ENCODE measurements at regions not wholly inside any gene's neighbourhood (a gene's known extent, or its start where the extent isn't known, plus 50 kb on each side); places are given as distances from the start of the nearest gene placed in this dataset.

DNA sequence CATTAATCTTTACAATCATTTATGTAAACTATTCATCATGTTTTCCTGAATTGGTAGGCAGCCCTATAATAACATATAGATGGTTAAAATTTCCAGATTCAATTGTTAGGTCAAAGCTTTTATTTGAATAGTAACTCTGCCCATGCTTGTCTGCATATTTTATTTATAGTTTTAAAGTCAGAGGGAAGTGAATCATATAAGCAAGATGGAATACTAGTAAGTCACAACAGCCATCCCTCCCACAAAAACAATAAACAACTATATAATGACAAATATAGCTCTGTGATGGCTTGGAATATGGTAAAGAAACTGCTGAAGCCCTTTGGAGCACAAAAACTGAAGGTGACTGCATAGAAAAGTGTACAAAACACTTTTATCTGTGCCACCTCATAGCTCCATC lies 156.3 kb upstream of the TMEM106B start:
- ChIA-PET POLR2A (no interaction called here), CTCF (interaction anchor here (0.8 to 1.8 kb wide), 3 partner anchors 15 to 29 kb away, joined by 3 to 4 read pairs (median 3); no protein-coding TSS in a partner anchor)
- no peak for DNase-seq (ENCODE audit: extremely low spot score)
- no peak for TF ChIP-seq CTCF (IDR thresholded peaks at IDR 0.05; ENCODE audit: control extremely low read depth, extremely low read depth, low read depth, missing control alignments)

GRCh38 chr7:12056381-12056780 lies 154.7 kb upstream of the TMEM106B start:
- DNase-seq (ENCODE audit: extremely low spot score): no peak
- ChIA-PET CTCF (interaction anchor here (1.8 to 1.9 kb wide), 2 partner anchors 10 to 16 kb away, joined by 4 read pairs; no protein-coding TSS in a partner anchor), POLR2A (no interaction called here)
- no peak for TF ChIP-seq CTCF (IDR thresholded peaks at IDR 0.05; ENCODE audit: control extremely low read depth, extremely low read depth, low read depth, missing control alignments)

- no peak for DNase-seq (ENCODE audit: extremely low spot score)
- POLR2A ChIA-PET: no interaction called here
- TF ChIP-seq CTCF (IDR thresholded peaks at IDR 0.05; ENCODE audit: control extremely low read depth, extremely low read depth, low read depth, missing control alignments): no peak
- CTCF ChIA-PET: interaction anchor here (1.9 kb wide), 1 partner anchor 11 kb away, joined by 4 read pairs; no protein-coding TSS in a partner anchor
Measured at GRCh38 chr7:12056977-12057376, 154.1 kb upstream of the TMEM106B start.

- no peak for DNase-seq (ENCODE audit: extremely low spot score)
- TF ChIP-seq CTCF (IDR thresholded peaks at IDR 0.05; ENCODE audit: control extremely low read depth, extremely low read depth, low read depth, missing control alignments): peak; percentile 21
- CTCF ChIA-PET: interaction anchor here (0.8 to 1.4 kb wide), 5 partner anchors 9 to 261 kb away, joined by 3 to 7 read pairs (median 3); no protein-coding TSS in a partner anchor
- POLR2A ChIA-PET: no interaction called here
Measured at GRCh38 chr7:12062062-12062461, 149.0 kb upstream of the TMEM106B start.

- CTCF ChIA-PET: interaction anchor here (0.9 to 1.4 kb wide), 2 partner anchors 40 to 258 kb away, joined by 3 to 6 read pairs; no protein-coding TSS in a partner anchor
- TF ChIP-seq CTCF (IDR thresholded peaks at IDR 0.05; ENCODE audit: control extremely low read depth, extremely low read depth, low read depth, missing control alignments): no peak
- no peak for DNase-seq (ENCODE audit: extremely low spot score)
- POLR2A ChIA-PET: no interaction called here
Measured at GRCh38 chr7:12064586-12065127, 146.4 kb upstream of the TMEM106B start.

DNA sequence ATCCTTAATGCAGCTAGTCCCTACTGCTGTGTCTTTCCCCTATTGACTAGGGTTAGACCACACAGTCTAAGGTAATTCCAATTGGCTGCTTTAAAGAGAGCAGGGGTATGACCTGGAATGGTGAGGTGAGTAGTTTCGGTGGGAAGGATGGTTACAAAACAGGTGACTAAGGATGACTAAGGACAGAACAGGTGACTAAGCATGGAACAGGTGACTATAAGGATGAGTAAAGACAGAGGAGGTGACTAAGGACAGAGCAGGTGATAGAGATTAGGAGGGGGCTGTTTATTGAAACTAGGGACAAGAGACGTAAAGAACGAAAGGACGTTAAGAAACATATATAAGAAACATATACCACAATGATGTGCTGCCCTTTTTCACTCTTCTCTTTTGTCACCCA lies 145.1 kb upstream of the TMEM106B start:
- no peak for TF ChIP-seq CTCF (IDR thresholded peaks at IDR 0.05; ENCODE audit: control extremely low read depth, extremely low read depth, low read depth, missing control alignments)
- DNase-seq (ENCODE audit: extremely low spot score): no peak
- POLR2A ChIA-PET: no interaction called here
- CTCF ChIA-PET: no interaction called here
